Breast epithelium (tissue), 4 donors: ENCODE measurements at regions not wholly inside any gene's neighbourhood (a gene's known extent, or its start where the extent isn't known, plus 50 kb on each side); places are given as distances from the start of the nearest gene placed in this dataset.
A peak's percentile ranks its signal among the peaks of the same experiment; 100 is the strongest.

Source experiments
- DNase-seq, 2 donors: peaks; one replicate each; pipeline ENCODE4 v3.0.0-alpha.2; 2019; ENCODE audit warnings: low spot score in 2 of 2
- H3K27ac ChIP-seq, 2 donors: fragments of 200-600 bp; sonication (generic) in 1 of 2; one replicate each; pipeline ENCODE4 v1.5.1; 2016 to 2019; ENCODE audit warnings: mild to moderate bottlenecking in 1 of 2
- H3K27me3 ChIP-seq, 2 donors: fragments of 200-600 bp; sonication (generic) in 1 of 2; one replicate each; pipeline versions ENCODE4 v1.5.1 to v1.6.0; 2017 to 2019; ENCODE audit warnings: control low read depth in 1 of 2, mild to moderate bottlenecking in 1 of 2
- H3K36me3 ChIP-seq: fragments of 200-600 bp; one replicate; pipeline ENCODE4 v1.5.1; 2019
- H3K4me1 ChIP-seq, 2 donors: fragments of 200-600 bp; sonication (generic); one replicate each; pipeline ENCODE4 v1.5.1; 2016 to 2019; ENCODE audit warnings: control low read depth in 1 of 2
- H3K4me3 ChIP-seq, 3 donors: fragments of 200-600 bp; sonication (generic); 1 replicate in 2 of 3; 2 replicates in 1 of 3; pipeline ENCODE4 v1.5.1; 2016 to 2019; ENCODE audit warnings: mild to moderate bottlenecking in 3 of 3, moderate library complexity in 2 of 3
- H3K9me3 ChIP-seq, 2 donors: fragments of 200-600 bp; sonication (generic) in 1 of 2; one replicate each; pipeline ENCODE4 v1.5.1; 2016 to 2019; ENCODE audit warnings: control low read depth in 1 of 2
- POLR2A ChIP-seq: fragments of 450-650 bp; IDR thresholded peaks from one replicate; pipeline ENCODE4 v1.6.1; 2016; ENCODE audit warnings: antibody characterized with exemption, mild to moderate bottlenecking, moderate library complexity
- POLR2AphosphoS5 ChIP-seq, 3 donors: sonication (generic); formaldehyde crosslinking; IDR thresholded peaks; one replicate each; pipeline ENCODE4 v1.6.1; 2017; ENCODE audit warnings: antibody characterized with exemption in 3 of 3
- intact Hi-C: fragments of 100-400 bp; cut with DNase I; formaldehyde crosslinking; loops from one replicate; pipeline ENCODE4 v1.15.1; 2023; ENCODE audit warnings: low total_unique reads
- TF ChIP-seq, protein P1 (sequence below), 3 donors: fragments of 450-650 bp; IDR thresholded peaks; one replicate each; pipeline ENCODE4 v1.5.1; 2016 to 2017; ENCODE audit warnings: antibody characterized with exemption in 3 of 3, mild to moderate bottlenecking in 3 of 3, moderate library complexity in 3 of 3

GRCh38 chr20:51221791-51222408 is 199.0 kb upstream of the KCNG1 start:
- no peak overlapping the region for H3K27ac ChIP-seq
- DNase-seq = no peak
- no peaks in the 10 kb centered on the region for H3K36me3 ChIP-seq
- H3K27me3 ChIP-seq = peaks cover 0 to 28% of the 10 kb centered on the region in 2 donors
- no peak overlapping the region for H3K4me3 ChIP-seq
- TF ChIP-seq POLR2AphosphoS5 (IDR thresholded peaks at IDR 0.05) = no peak
- no peak for TF ChIP-seq POLR2A
- TF ChIP-seq, protein P1, sequence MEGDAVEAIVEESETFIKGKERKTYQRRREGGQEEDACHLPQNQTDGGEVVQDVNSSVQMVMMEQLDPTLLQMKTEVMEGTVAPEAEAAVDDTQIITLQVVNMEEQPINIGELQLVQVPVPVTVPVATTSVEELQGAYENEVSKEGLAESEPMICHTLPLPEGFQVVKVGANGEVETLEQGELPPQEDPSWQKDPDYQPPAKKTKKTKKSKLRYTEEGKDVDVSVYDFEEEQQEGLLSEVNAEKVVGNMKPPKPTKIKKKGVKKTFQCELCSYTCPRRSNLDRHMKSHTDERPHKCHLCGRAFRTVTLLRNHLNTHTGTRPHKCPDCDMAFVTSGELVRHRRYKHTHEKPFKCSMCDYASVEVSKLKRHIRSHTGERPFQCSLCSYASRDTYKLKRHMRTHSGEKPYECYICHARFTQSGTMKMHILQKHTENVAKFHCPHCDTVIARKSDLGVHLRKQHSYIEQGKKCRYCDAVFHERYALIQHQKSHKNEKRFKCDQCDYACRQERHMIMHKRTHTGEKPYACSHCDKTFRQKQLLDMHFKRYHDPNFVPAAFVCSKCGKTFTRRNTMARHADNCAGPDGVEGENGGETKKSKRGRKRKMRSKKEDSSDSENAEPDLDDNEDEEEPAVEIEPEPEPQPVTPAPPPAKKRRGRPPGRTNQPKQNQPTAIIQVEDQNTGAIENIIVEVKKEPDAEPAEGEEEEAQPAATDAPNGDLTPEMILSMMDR (IDR thresholded peaks at IDR 0.05) = no peak
- peaks cover 6 to 8% of the 10 kb centered on the region in 2 donors for H3K9me3 ChIP-seq
- intact Hi-C loops = no loop called here
- no peaks in the 10 kb centered on the region for H3K4me1 ChIP-seq

DNA sequence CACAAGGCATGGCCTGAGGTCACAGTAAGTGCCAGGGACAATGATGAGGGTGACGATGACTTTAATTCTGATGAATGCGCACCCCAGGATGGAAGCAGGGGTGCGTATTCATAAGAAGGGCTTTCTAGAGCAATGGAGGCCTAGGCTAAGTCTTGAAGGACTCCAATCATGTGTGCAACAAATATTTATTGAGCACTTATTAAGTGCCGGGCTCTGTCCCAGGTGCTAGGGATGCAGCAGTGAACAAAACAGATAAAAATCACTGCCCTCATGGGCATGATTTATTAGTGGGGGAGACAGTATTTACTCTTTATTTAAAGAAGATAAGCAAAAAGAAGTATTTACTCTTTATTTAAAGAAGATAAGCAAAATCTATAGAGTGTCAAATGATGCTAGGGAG is 198.2 kb upstream of the KCNG1 start:
- Histone ChIP-seq H3K27me3 (peaks cover 0 to 28% of the 10 kb centered on the region in 2 donors), H3K27ac (no peak overlapping the region), H3K36me3 (no peaks in the 10 kb centered on the region), H3K4me1 (no peaks in the 10 kb centered on the region), H3K9me3 (peaks cover 6 to 8% of the 10 kb centered on the region in 2 donors), H3K4me3 (no peak overlapping the region)
- intact Hi-C loops = no loop called here
- DNase-seq = no peak
- TF ChIP-seq POLR2A (no peak), POLR2AphosphoS5 (IDR thresholded peaks at IDR 0.05) (no peak)
- TF ChIP-seq, protein P1 (IDR thresholded peaks at IDR 0.05) = no peak

DNA sequence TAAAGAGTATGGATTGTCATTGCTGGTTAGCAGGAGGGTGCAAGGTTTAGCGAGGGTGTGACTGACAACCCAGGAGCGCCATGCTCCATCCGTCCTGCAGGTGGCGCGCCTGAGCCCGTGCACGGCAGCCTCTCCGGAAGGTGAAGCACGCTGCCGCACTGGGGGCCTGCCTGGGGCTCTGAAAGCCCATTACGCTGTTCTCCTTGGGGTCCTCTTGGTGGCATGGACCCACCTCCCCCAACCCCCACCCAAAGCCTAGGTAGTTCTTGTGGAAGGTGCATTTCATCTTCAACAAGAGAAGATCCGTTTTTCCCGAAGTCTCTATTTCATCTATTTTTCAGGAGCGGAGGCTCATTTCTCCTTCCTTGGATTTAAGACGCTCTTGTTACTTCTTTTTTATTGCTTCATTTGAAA is 197.4 kb upstream of the KCNG1 start:
- no peak for DNase-seq
- Histone ChIP-seq H3K36me3 (no peaks in the 10 kb centered on the region), H3K27ac (no peak overlapping the region), H3K4me1 (no peaks in the 10 kb centered on the region), H3K9me3 (peaks cover 6 to 8% of the 10 kb centered on the region in 2 donors), H3K27me3 (peaks cover 0 to 28% of the 10 kb centered on the region in 2 donors), H3K4me3 (no peak overlapping the region)
- intact Hi-C loops = no loop called here
- TF ChIP-seq, protein P1 (IDR thresholded peaks at IDR 0.05) = peak; percentile 23 to 43 (median 39)
- TF ChIP-seq POLR2A (no peak), POLR2AphosphoS5 (IDR thresholded peaks at IDR 0.05) (no peak)

DNA sequence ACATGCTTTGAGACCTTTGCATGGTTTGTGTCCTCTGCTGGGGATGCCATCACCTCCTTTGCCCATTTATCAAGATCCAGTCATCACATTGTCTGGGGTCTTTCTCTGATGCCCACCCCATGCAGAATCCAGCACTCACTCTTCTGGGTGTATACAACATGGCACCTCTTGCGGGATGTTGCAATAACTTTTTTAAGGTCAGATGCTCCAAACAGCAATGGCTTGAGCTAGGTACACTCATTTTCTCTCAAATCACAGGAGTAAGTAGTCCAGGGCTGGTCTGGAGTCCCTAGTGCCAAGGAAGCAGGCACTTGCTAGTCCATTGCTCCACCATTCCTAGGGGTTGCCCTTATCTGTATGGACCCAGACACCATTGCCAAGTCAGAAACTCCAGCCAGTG is 196.6 kb upstream of the KCNG1 start:
- H3K9me3 ChIP-seq = peaks cover 6 to 8% of the 10 kb centered on the region in 2 donors
- H3K27ac ChIP-seq = no peak overlapping the region
- DNase-seq = no peak
- intact Hi-C loops = no loop called here
- TF ChIP-seq POLR2AphosphoS5 (IDR thresholded peaks at IDR 0.05) (no peak), POLR2A (no peak)
- TF ChIP-seq, protein P1 (IDR thresholded peaks at IDR 0.05) = no peak
- no peak overlapping the region for H3K4me3 ChIP-seq
- H3K36me3 ChIP-seq = no peaks in the 10 kb centered on the region
- H3K4me1 ChIP-seq = no peaks in the 10 kb centered on the region
- peaks cover 0 to 28% of the 10 kb centered on the region in 2 donors for H3K27me3 ChIP-seq

DNA sequence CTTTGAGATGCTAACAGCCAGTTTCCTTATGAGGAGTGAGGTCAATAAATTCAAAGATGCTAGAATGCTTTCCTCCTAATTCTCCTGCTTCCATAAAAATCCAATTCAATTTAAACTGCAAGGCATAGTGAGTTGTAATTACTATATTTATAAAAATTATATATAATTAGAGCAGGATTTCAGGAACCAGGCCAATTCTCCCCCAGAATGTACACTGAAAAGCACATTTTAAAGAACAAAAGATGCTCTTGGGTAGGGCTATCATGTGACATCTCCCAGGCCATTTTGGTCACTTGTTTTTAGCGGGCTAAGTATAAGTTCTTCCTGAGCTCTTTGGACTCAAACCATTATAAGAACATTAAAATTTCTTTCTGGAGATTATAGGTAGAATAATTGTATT is 195.7 kb upstream of the KCNG1 start:
- H3K27ac ChIP-seq = no peak overlapping the region
- no peaks in the 10 kb centered on the region for H3K36me3 ChIP-seq
- no peak for DNase-seq
- no peaks in the 10 kb centered on the region for H3K4me1 ChIP-seq
- no peak for TF ChIP-seq POLR2AphosphoS5 (IDR thresholded peaks at IDR 0.05)
- TF ChIP-seq, protein P1 (IDR thresholded peaks at IDR 0.05) = no peak
- no peak for TF ChIP-seq POLR2A
- peaks cover 0 to 28% of the 10 kb centered on the region in 2 donors for H3K27me3 ChIP-seq
- peaks cover 6 to 8% of the 10 kb centered on the region in 2 donors for H3K9me3 ChIP-seq
- intact Hi-C loops = no loop called here
- H3K4me3 ChIP-seq = no peak overlapping the region
